A549 (cell line): ENCODE measurements at regions not wholly inside any gene's neighbourhood (a gene's known extent, or its start where the extent isn't known, plus 50 kb on each side); places are given as distances from the start of the nearest gene placed in this dataset.
"Not testable (repeated sequence)": the region's sequence is repeated elsewhere in the genome, so short reads cannot be mapped to it uniquely, and the experiment has no call there.

Source experiments
- ATAC-seq, 2 experiments: fragments of 200-7000 bp in 1 of 2; fragments of >200 bp in 1 of 2; cut with Nextera tagmentation in 1 of 2; cut with Tn5 transposase in 1 of 2; 3 replicates each; pipeline versions ENCODE4 v1.8.0 to v1.9.1; 2018 to 2020; ENCODE audit warnings: mild to moderate bottlenecking in 1 of 2, moderate library complexity in 1 of 2
- CTCF ChIA-PET: fragments of 300-600 bp; sonication (Branson Sonifier 250); formaldehyde crosslinking; extraction: SDS; loops from one replicate; lab custom pipeline; 2021; ENCODE audit warnings: antibody characterized with exemption, inconsistent platforms; lab: Yijun Ruan, JAX
- POLR2A ChIA-PET: fragments of 350-600 bp; formaldehyde crosslinking; extraction: SDS; loops from one replicate; lab custom pipeline; 2021; ENCODE audit warnings: antibody characterized with exemption, inconsistent platforms; lab: Yijun Ruan, JAX
- DNase-seq, 2 experiments: peaks; one replicate each; pipeline versions ENCODE4 v3.0.0 to v3.0.0-alpha.2; 2011 to 2016; ENCODE audit warnings: low read depth in 1 of 2, low spot score in 1 of 2
- FAIRE-seq: peaks from 2 replicates; lab custom pipeline; 2011; peaks lifted over from hg19 to GRCh38; lab: Jason Lieb, UNC
- H3K27ac ChIP-seq, 2 experiments: fragments of >200 bp; sonication (Bioruptor Twin); formaldehyde crosslinking; 3 replicates each; pipeline ENCODE4 v1.5.1; 2016 to 2017
- H3K4me1 ChIP-seq: fragments of >200 bp; sonication (Bioruptor Twin); formaldehyde crosslinking; 3 replicates; pipeline ENCODE4 v1.6.1; 2016
- H3K4me2 ChIP-seq: fragments of >200 bp; sonication (Bioruptor Twin); formaldehyde crosslinking; 3 replicates; pipeline ENCODE4 v1.6.1; 2016
- H3K4me3 ChIP-seq: fragments of >200 bp; sonication (Bioruptor Twin); formaldehyde crosslinking; 3 replicates; pipeline ENCODE4 v1.5.1; 2016
- H3K9me3 ChIP-seq: fragments of >200 bp; sonication (Bioruptor Twin); formaldehyde crosslinking; 3 replicates; pipeline ENCODE4 v1.6.1; 2016
- BHLHE40 ChIP-seq: IDR thresholded peaks from 2 replicates; pipeline ENCODE4 v1.6.1; 2012; ENCODE audit warnings: low read depth, low read length, inconsistent platforms
- CBX2 ChIP-seq: fragments of 200-600 bp; sonication (generic); IDR thresholded peaks from 2 replicates; pipeline ENCODE4 v1.6.1; 2016; ENCODE audit warnings: low read depth, mild to moderate bottlenecking, borderline replicate concordance
- CEBPB ChIP-seq, 2 experiments: fragments of >200 bp in 1 of 2; sonication (Bioruptor Twin) in 1 of 2; formaldehyde crosslinking in 1 of 2; IDR thresholded peaks; 2 replicates each; pipeline ENCODE4 v1.6.1; 2012 to 2016
- CTCF ChIP-seq: fragments of >200 bp; sonication (Bioruptor Twin); formaldehyde crosslinking; IDR thresholded peaks from 3 replicates; pipeline ENCODE4 v1.5.1; 2016
- E2F6 ChIP-seq: IDR thresholded peaks from 2 replicates; pipeline ENCODE4 v1.6.1; 2012; ENCODE audit warnings: low read depth, borderline replicate concordance
- ELK1 ChIP-seq: fragments of 150-350 bp; IDR thresholded peaks from 2 replicates; pipeline ENCODE4 v1.6.1; 2014; ENCODE audit warnings: low read depth, mild to moderate bottlenecking, low read length
- ESRRA ChIP-seq: fragments of 150-350 bp; IDR thresholded peaks from 2 replicates; pipeline ENCODE4 v1.6.1; 2014; ENCODE audit warnings: mild to moderate bottlenecking, low read length, borderline replicate concordance
- FOSL2 ChIP-seq, 2 experiments: fragments of 450-650 bp in 1 of 2; fragments of >200 bp in 1 of 2; sonication (Bioruptor Twin) in 1 of 2; formaldehyde crosslinking; IDR thresholded peaks; 2 replicates each; pipeline versions ENCODE4 v1.5.0 to v1.6.1; 2016 to 2020; ENCODE audit warnings: mild to moderate bottlenecking in 1 of 2, moderate library complexity in 1 of 2
- FOXS1 ChIP-seq: fragments of 250-450 bp; sonication (Bioruptor Pico); IDR thresholded peaks from 2 replicates; pipeline ENCODE4 v1.5.0; 2020; ENCODE audit warnings: mild to moderate bottlenecking, moderate library complexity
- GATA3 ChIP-seq: IDR thresholded peaks from 2 replicates; pipeline ENCODE4 v1.6.1; 2012; ENCODE audit warnings: borderline replicate concordance
- HEYL ChIP-seq: fragments of 250-450 bp; sonication (Bioruptor Pico); IDR thresholded peaks from 2 replicates; pipeline ENCODE4 v1.8.0; 2021; ENCODE audit warnings: mild to moderate bottlenecking, moderate library complexity
- KDM5A ChIP-seq: fragments of 200-600 bp; sonication (generic); IDR thresholded peaks from 2 replicates; pipeline ENCODE4 v1.6.1; 2016; ENCODE audit warnings: antibody characterized with exemption, mild to moderate bottlenecking
- MAFK ChIP-seq: fragments of 450-650 bp; IDR thresholded peaks from 2 replicates; pipeline ENCODE4 v1.6.1; 2014; ENCODE audit not compliant: partially characterized antibody
- MAX ChIP-seq: IDR thresholded peaks from 2 replicates; pipeline ENCODE4 v1.6.1; 2012
- MAZ ChIP-seq: fragments of 150-350 bp; IDR thresholded peaks from 2 replicates; pipeline ENCODE4 v1.6.1; 2014; ENCODE audit warnings: antibody characterized with exemption, low read depth, low read length, borderline replicate concordance
- PHF8 ChIP-seq: fragments of 200-600 bp; sonication (generic); IDR thresholded peaks from 2 replicates; pipeline ENCODE4 v1.6.1; 2016; ENCODE audit warnings: low read depth, mild to moderate bottlenecking, antibody characterized with exemption, moderate library complexity, borderline replicate concordance
- POLR2AphosphoS2 ChIP-seq: conservative IDR thresholded peaks from 2 replicates; pipeline ENCODE4 v1.6.1; 2012; ENCODE audit warnings: low read length, improper control_type of control experiment, inconsistent platforms
- RARB ChIP-seq: fragments of 250-450 bp; sonication (Bioruptor Pico); IDR thresholded peaks from 2 replicates; pipeline ENCODE4 v1.8.0; 2021; ENCODE audit warnings: mild to moderate bottlenecking, moderate library complexity
- RFX5 ChIP-seq: fragments of 450-650 bp; IDR thresholded peaks from 2 replicates; pipeline ENCODE4 v1.7.1; 2014; ENCODE audit warnings: antibody characterized with exemption, mild to moderate bottlenecking, moderate library complexity
- RNF2 ChIP-seq: fragments of 200-600 bp; sonication (generic); IDR thresholded peaks from 2 replicates; pipeline ENCODE4 v1.6.1; 2016; ENCODE audit warnings: low read depth, mild to moderate bottlenecking, antibody characterized with exemption, moderate library complexity, borderline replicate concordance
- SMC3 ChIP-seq: fragments of >200 bp; sonication (Bioruptor Twin); formaldehyde crosslinking; IDR thresholded peaks from 3 replicates; pipeline ENCODE4 v1.6.1; 2018; ENCODE audit warnings: inconsistent platforms
- USF2 ChIP-seq: fragments of 450-650 bp; IDR thresholded peaks from 2 replicates; pipeline ENCODE4 v1.6.1; 2014; ENCODE audit warnings: antibody characterized with exemption
- ZC3H11A ChIP-seq: fragments of 450-650 bp; IDR thresholded peaks from 2 replicates; pipeline ENCODE4 v1.6.1; 2014; ENCODE audit warnings: antibody characterized with exemption, mild to moderate bottlenecking
- WGBS: methylation state at CpG from one replicate; pipeline ENCODE4 v1.1.6; 2017; ENCODE audit errors: missing lambda C conversion rate; 5-methylcytosine and 5-hydroxymethylcytosine counted together

GRCh38 chr6:20021795-20022194, 184.6 kb downstream of the ID4 start:
- no peak for FAIRE-seq
- Histone ChIP-seq H3K27ac (no peak overlapping the region), H3K4me1 (no peaks in the 10 kb centered on the region), H3K9me3 (no peaks in the 10 kb centered on the region), H3K4me2 (no peak overlapping the region), H3K4me3 (no peak overlapping the region)
- DNase-seq = no peak
- POLR2A ChIA-PET = no interaction called here
- CTCF ChIA-PET = no interaction called here
- TF ChIP-seq RARB (CRISPR knock-in tag) = no peak
- TF ChIP-seq KDM5A = no peak
- TF ChIP-seq FOSL2 (IDR thresholded peaks at IDR 0.05) = no peak
- no peak for TF ChIP-seq FOSL2 (CRISPR knock-in tag; IDR thresholded peaks at IDR 0.05)
- TF ChIP-seq RNF2 = no peak
- TF ChIP-seq E2F6 = no peak
- no peak for TF ChIP-seq ELK1
- no peak for TF ChIP-seq CBX2
- no peak for TF ChIP-seq BHLHE40
- ATAC-seq = no peak

GRCh38 chr6:20023549-20024315, 186.6 kb downstream of the ID4 start:
- POLR2A ChIA-PET, FAIRE-seq, DNase-seq, H3K4me3 ChIP-seq, H3K4me2 ChIP-seq, ATAC-seq, CTCF ChIA-PET, H3K27ac ChIP-seq, H3K9me3 ChIP-seq, H3K4me1 ChIP-seq: not testable (repeated sequence)
- WGBS = 66% methylated on average over 26 of the region's 28 CpGs

- no peak overlapping the region for H3K4me2 ChIP-seq
- 68% methylated on average over 6 of the region's 6 CpGs for WGBS
- POLR2A ChIA-PET = no interaction called here
These were observed 187.1 kb downstream of the ID4 start for GRCh38 chr6:20024316-20024673.

GRCh38 chr6:20024978-20025377, 187.3 kb downstream of the MBOAT1 start:
- ChIA-PET POLR2A (no interaction called here), CTCF (no interaction called here)
- ATAC-seq (no peak), FAIRE-seq (no peak), DNase-seq (no peak)
- Histone ChIP-seq H3K4me1 (no peaks in the 10 kb centered on the region), H3K4me3 (no peak overlapping the region), H3K27ac (no peak overlapping the region), H3K4me2 (no peak overlapping the region), H3K9me3 (no peaks in the 10 kb centered on the region)
- no peak for TF ChIP-seq RNF2
- no peak for TF ChIP-seq CTCF
- no peak for TF ChIP-seq KDM5A
- TF ChIP-seq MAZ = no peak
- TF ChIP-seq CBX2 = no peak
- WGBS = 40% methylated on average over 6 of the region's 6 CpGs

More at GRCh38 chr6:20024316-20024673, 187.1 kb downstream of the ID4 start:
- TF ChIP-seq PHF8 (no peak), SMC3 (no peak), FOXS1 (CRISPR knock-in tag) (no peak), RFX5 (no peak), ESRRA (no peak), USF2 (no peak), HEYL (no peak), POLR2AphosphoS2 (no peak), CEBPB (IDR thresholded peaks at IDR 0.05) (no peak), ZC3H11A (no peak), MAX (no peak), MAFK (no peak), GATA3 (no peak)
- CTCF ChIA-PET = no interaction called here
- Histone ChIP-seq H3K4me1 (no peaks in the 10 kb centered on the region), H3K4me3 (no peak overlapping the region), H3K27ac (no peak overlapping the region), H3K9me3 (no peaks in the 10 kb centered on the region)
- DNase-seq = no peak
- FAIRE-seq = no peak
- no peak for ATAC-seq
